ENCODE measurements at regions not wholly inside any gene's neighbourhood (a gene's known extent, or its start where the extent isn't known, plus 50 kb on each side); places are given as distances from the start of the nearest gene placed in this dataset.
"Not testable (repeated sequence)": the region's sequence is repeated elsewhere in the genome, so short reads cannot be mapped to it uniquely, and the experiment has no call there.

GRCh38 chr7:16085780-16086179 is 335.6 kb downstream of the CRPPA start:
- not testable (repeated sequence) for H3K9me3 ChIP-seq (ENCODE audit: control insufficient read depth, insufficient read depth, low read length); H3K4me3 ChIP-seq (ENCODE audit: low read depth, low read length); H3K36me3 ChIP-seq (ENCODE audit: control insufficient read depth, insufficient read depth, low read length); H3K27ac ChIP-seq (ENCODE audit: low read depth, low read length); H3K4me1 ChIP-seq (ENCODE audit: control insufficient read depth, insufficient read depth, low read length); H3K9ac ChIP-seq (ENCODE audit: low read depth, low read length); H3K27me3 ChIP-seq (ENCODE audit: control insufficient read depth, insufficient read depth, low read length)

- H3K36me3 ChIP-seq (ENCODE audit: control insufficient read depth, insufficient read depth, low read length), result no peaks in the 10 kb centered on the region
- H3K27me3 ChIP-seq (ENCODE audit: control insufficient read depth, insufficient read depth, low read length), result no peaks in the 10 kb centered on the region
- no peaks in the 10 kb centered on the region for H3K9me3 ChIP-seq (ENCODE audit: control insufficient read depth, insufficient read depth, low read length)
- no peak overlapping the region for H3K27ac ChIP-seq (ENCODE audit: low read depth, low read length)
- H3K9ac ChIP-seq (ENCODE audit: low read depth, low read length), result no peak overlapping the region
- no peak overlapping the region for H3K4me3 ChIP-seq (ENCODE audit: low read depth, low read length)
- peaks cover 7% of the 10 kb centered on the region; the same call in 1 of the 2 replicates for H3K4me1 ChIP-seq (ENCODE audit: control insufficient read depth, insufficient read depth, low read length)
Measured at GRCh38 chr7:16084875-16085274, 336.5 kb downstream of the CRPPA start.

GRCh38 chr7:16084370-16084769 is 337.0 kb downstream of the CRPPA start:
- no peak overlapping the region for H3K9ac ChIP-seq (ENCODE audit: low read depth, low read length)
- no peaks in the 10 kb centered on the region for H3K9me3 ChIP-seq (ENCODE audit: control insufficient read depth, insufficient read depth, low read length)
- H3K36me3 ChIP-seq (ENCODE audit: control insufficient read depth, insufficient read depth, low read length), result no peaks in the 10 kb centered on the region
- no peak overlapping the region for H3K4me3 ChIP-seq (ENCODE audit: low read depth, low read length)
- H3K27me3 ChIP-seq (ENCODE audit: control insufficient read depth, insufficient read depth, low read length), result no peaks in the 10 kb centered on the region
- H3K27ac ChIP-seq (ENCODE audit: low read depth, low read length), result no peak overlapping the region
- H3K4me1 ChIP-seq (ENCODE audit: control insufficient read depth, insufficient read depth, low read length), result peaks cover 7% of the 10 kb centered on the region; the same call in 1 of the 2 replicates

GRCh38 chr7:16083931-16084330 is 337.4 kb downstream of the CRPPA start:
- H3K27ac ChIP-seq (ENCODE audit: low read depth, low read length), result no peak overlapping the region
- H3K4me3 ChIP-seq (ENCODE audit: low read depth, low read length), result no peak overlapping the region

GRCh38 chr7:16080131-16080530 is 341.2 kb downstream of the CRPPA start:
- H3K4me1 ChIP-seq (ENCODE audit: control insufficient read depth, insufficient read depth, low read length), result peaks cover 10% of the 10 kb centered on the region
- no peaks in the 10 kb centered on the region for H3K9me3 ChIP-seq (ENCODE audit: control insufficient read depth, insufficient read depth, low read length)
- H3K27ac ChIP-seq (ENCODE audit: low read depth, low read length), result no peak overlapping the region
- H3K9ac ChIP-seq (ENCODE audit: low read depth, low read length), result no peak overlapping the region
- no peaks in the 10 kb centered on the region for H3K27me3 ChIP-seq (ENCODE audit: control insufficient read depth, insufficient read depth, low read length)
- no peak overlapping the region for H3K4me3 ChIP-seq (ENCODE audit: low read depth, low read length)
- H3K36me3 ChIP-seq (ENCODE audit: control insufficient read depth, insufficient read depth, low read length), result no peaks in the 10 kb centered on the region

More at GRCh38 chr7:16083931-16084330, 337.4 kb downstream of the CRPPA start:
- no peaks in the 10 kb centered on the region for H3K36me3 ChIP-seq (ENCODE audit: control insufficient read depth, insufficient read depth, low read length)
- no peak overlapping the region for H3K9ac ChIP-seq (ENCODE audit: low read depth, low read length)
- no peaks in the 10 kb centered on the region for H3K27me3 ChIP-seq (ENCODE audit: control insufficient read depth, insufficient read depth, low read length)
- H3K9me3 ChIP-seq (ENCODE audit: control insufficient read depth, insufficient read depth, low read length), result no peaks in the 10 kb centered on the region
- H3K4me1 ChIP-seq (ENCODE audit: control insufficient read depth, insufficient read depth, low read length), result peaks cover 7% of the 10 kb centered on the region; the same call in 1 of the 2 replicates

- no peak overlapping the region for H3K4me3 ChIP-seq (ENCODE audit: low read depth, low read length)
- no peaks in the 10 kb centered on the region for H3K36me3 ChIP-seq (ENCODE audit: control insufficient read depth, insufficient read depth, low read length)
- H3K27me3 ChIP-seq (ENCODE audit: control insufficient read depth, insufficient read depth, low read length), result no peaks in the 10 kb centered on the region
- peaks cover 10% of the 10 kb centered on the region for H3K4me1 ChIP-seq (ENCODE audit: control insufficient read depth, insufficient read depth, low read length)
- no peaks in the 10 kb centered on the region for H3K9me3 ChIP-seq (ENCODE audit: control insufficient read depth, insufficient read depth, low read length)
- H3K9ac ChIP-seq (ENCODE audit: low read depth, low read length), result no peak overlapping the region
- H3K27ac ChIP-seq (ENCODE audit: low read depth, low read length), result no peak overlapping the region
Measured at GRCh38 chr7:16079723-16080122, 341.6 kb downstream of the CRPPA start.

- Histone ChIP-seq H3K9me3 (ENCODE audit: control insufficient read depth, insufficient read depth, low read length) (no peaks in the 10 kb centered on the region), H3K36me3 (ENCODE audit: control insufficient read depth, insufficient read depth, low read length) (no peaks in the 10 kb centered on the region), H3K4me3 (ENCODE audit: low read depth, low read length) (no peak overlapping the region), H3K27ac (ENCODE audit: low read depth, low read length) (no peak overlapping the region), H3K27me3 (ENCODE audit: control insufficient read depth, insufficient read depth, low read length) (no peaks in the 10 kb centered on the region), H3K9ac (ENCODE audit: low read depth, low read length) (no peak overlapping the region), H3K4me1 (ENCODE audit: control insufficient read depth, insufficient read depth, low read length) (peaks cover 3% of the 10 kb centered on the region; the same call in 1 of the 2 replicates)
Measured at GRCh38 chr7:16078076-16078952, 343.0 kb downstream of the CRPPA start.

- Histone ChIP-seq H3K4me1 (ENCODE audit: control insufficient read depth, insufficient read depth, low read length) (peaks cover 15% of the 10 kb centered on the region), H3K9me3 (ENCODE audit: control insufficient read depth, insufficient read depth, low read length) (no peaks in the 10 kb centered on the region), H3K27ac (ENCODE audit: low read depth, low read length) (no peak overlapping the region)
Measured at GRCh38 chr7:16071246-16071857, 350.0 kb downstream of the CRPPA start.

GRCh38 chr7:16070806-16071205 is 350.5 kb downstream of the CRPPA start:
- H3K36me3 ChIP-seq (ENCODE audit: control insufficient read depth, insufficient read depth, low read length), result no peaks in the 10 kb centered on the region
- no peak overlapping the region for H3K4me3 ChIP-seq (ENCODE audit: low read depth, low read length)
- H3K4me1 ChIP-seq (ENCODE audit: control insufficient read depth, insufficient read depth, low read length), result peaks cover 20% of the 10 kb centered on the region
- H3K9ac ChIP-seq (ENCODE audit: low read depth, low read length), result no peak overlapping the region
- H3K9me3 ChIP-seq (ENCODE audit: control insufficient read depth, insufficient read depth, low read length), result no peaks in the 10 kb centered on the region
- H3K27me3 ChIP-seq (ENCODE audit: control insufficient read depth, insufficient read depth, low read length), result no peaks in the 10 kb centered on the region
- no peak overlapping the region for H3K27ac ChIP-seq (ENCODE audit: low read depth, low read length)

More at GRCh38 chr7:16071246-16071857, 350.0 kb downstream of the CRPPA start:
- H3K27me3 ChIP-seq (ENCODE audit: control insufficient read depth, insufficient read depth, low read length), result no peaks in the 10 kb centered on the region
- no peak overlapping the region for H3K4me3 ChIP-seq (ENCODE audit: low read depth, low read length)
- H3K36me3 ChIP-seq (ENCODE audit: control insufficient read depth, insufficient read depth, low read length), result no peaks in the 10 kb centered on the region
- H3K9ac ChIP-seq (ENCODE audit: low read depth, low read length), result no peak overlapping the region

GRCh38 chr7:16069998-16070397 is 351.3 kb downstream of the CRPPA start:
- no peaks in the 10 kb centered on the region for H3K9me3 ChIP-seq (ENCODE audit: control insufficient read depth, insufficient read depth, low read length)
- peaks cover 20% of the 10 kb centered on the region for H3K4me1 ChIP-seq (ENCODE audit: control insufficient read depth, insufficient read depth, low read length)
- H3K9ac ChIP-seq (ENCODE audit: low read depth, low read length), result no peak overlapping the region
- no peak overlapping the region for H3K27ac ChIP-seq (ENCODE audit: low read depth, low read length)
- H3K36me3 ChIP-seq (ENCODE audit: control insufficient read depth, insufficient read depth, low read length), result no peaks in the 10 kb centered on the region
- no peak overlapping the region for H3K4me3 ChIP-seq (ENCODE audit: low read depth, low read length)
- no peaks in the 10 kb centered on the region for H3K27me3 ChIP-seq (ENCODE audit: control insufficient read depth, insufficient read depth, low read length)

GRCh38 chr7:16068183-16068582 is 353.2 kb downstream of the CRPPA start:
- Histone ChIP-seq H3K9me3 (ENCODE audit: control insufficient read depth, insufficient read depth, low read length) (no peaks in the 10 kb centered on the region), H3K4me1 (ENCODE audit: control insufficient read depth, insufficient read depth, low read length) (peaks cover 20% of the 10 kb centered on the region), H3K36me3 (ENCODE audit: control insufficient read depth, insufficient read depth, low read length) (no peaks in the 10 kb centered on the region), H3K27ac (ENCODE audit: low read depth, low read length) (no peak overlapping the region), H3K27me3 (ENCODE audit: control insufficient read depth, insufficient read depth, low read length) (no peaks in the 10 kb centered on the region), H3K9ac (ENCODE audit: low read depth, low read length) (no peak overlapping the region), H3K4me3 (ENCODE audit: low read depth, low read length) (no peak overlapping the region)
